IMR-90 (cell line): ENCODE measurements at regions not wholly inside any gene's neighbourhood (a gene's known extent, or its start where the extent isn't known, plus 50 kb on each side); places are given as distances from the start of the nearest gene placed in this dataset.

ENCODE experiments used
- CEBPB ChIP-seq: IDR thresholded peaks from 2 replicates; pipeline ENCODE4 v1.6.1; 2012; ENCODE audit warnings: low read depth, low read length, improper control_type of control experiment
- POLR2A ChIP-seq: IDR thresholded peaks from 2 replicates; pipeline ENCODE4 v1.6.1; 2012; ENCODE audit warnings: mild to moderate bottlenecking, low read depth, low read length
- RAD21 ChIP-seq: IDR thresholded peaks from 2 replicates; pipeline ENCODE4 v1.6.1; 2012; ENCODE audit warnings: low read length, improper control_type of control experiment
- TF ChIP-seq, protein P1 (sequence below): conservative IDR thresholded peaks from 2 replicates; pipeline ENCODE4 v1.5.1; 2012; ENCODE audit warnings: mild to moderate bottlenecking, low read depth, low read length, improper control_type of control experiment

DNA sequence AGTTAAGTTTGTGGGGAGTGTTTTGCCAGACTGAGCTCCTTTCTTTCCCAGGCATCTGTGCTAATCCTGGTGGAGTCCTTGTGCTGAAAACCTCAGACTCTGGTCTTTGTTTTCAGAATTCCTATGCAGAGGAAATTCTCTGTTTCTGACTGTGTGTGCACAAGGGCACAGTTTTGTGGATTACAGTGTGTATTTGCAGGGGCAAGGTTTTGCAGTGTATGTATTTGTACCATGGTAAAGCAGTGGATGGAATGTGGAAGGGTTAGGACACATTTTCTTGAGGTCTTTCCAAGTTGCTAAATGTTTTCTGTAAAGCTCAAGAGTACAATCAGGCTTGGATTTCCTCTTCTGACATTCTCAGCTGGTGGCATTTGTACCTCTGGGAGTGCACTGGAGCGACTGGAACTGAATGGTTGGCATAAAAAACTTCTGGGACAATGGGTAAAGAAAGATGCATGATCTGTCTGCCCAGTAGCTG is 139.5 kb upstream of the RND3 start:
- TF ChIP-seq POLR2A: no peak
- no peak for TF ChIP-seq CEBPB
- no peak for TF ChIP-seq RAD21
- TF ChIP-seq, protein P1, sequence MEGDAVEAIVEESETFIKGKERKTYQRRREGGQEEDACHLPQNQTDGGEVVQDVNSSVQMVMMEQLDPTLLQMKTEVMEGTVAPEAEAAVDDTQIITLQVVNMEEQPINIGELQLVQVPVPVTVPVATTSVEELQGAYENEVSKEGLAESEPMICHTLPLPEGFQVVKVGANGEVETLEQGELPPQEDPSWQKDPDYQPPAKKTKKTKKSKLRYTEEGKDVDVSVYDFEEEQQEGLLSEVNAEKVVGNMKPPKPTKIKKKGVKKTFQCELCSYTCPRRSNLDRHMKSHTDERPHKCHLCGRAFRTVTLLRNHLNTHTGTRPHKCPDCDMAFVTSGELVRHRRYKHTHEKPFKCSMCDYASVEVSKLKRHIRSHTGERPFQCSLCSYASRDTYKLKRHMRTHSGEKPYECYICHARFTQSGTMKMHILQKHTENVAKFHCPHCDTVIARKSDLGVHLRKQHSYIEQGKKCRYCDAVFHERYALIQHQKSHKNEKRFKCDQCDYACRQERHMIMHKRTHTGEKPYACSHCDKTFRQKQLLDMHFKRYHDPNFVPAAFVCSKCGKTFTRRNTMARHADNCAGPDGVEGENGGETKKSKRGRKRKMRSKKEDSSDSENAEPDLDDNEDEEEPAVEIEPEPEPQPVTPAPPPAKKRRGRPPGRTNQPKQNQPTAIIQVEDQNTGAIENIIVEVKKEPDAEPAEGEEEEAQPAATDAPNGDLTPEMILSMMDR: no peak
